ENCODE measurements at regions not wholly inside any gene's neighbourhood (a gene's known extent, or its start where the extent isn't known, plus 50 kb on each side); places are given as distances from the start of the nearest gene placed in this dataset.

DNA sequence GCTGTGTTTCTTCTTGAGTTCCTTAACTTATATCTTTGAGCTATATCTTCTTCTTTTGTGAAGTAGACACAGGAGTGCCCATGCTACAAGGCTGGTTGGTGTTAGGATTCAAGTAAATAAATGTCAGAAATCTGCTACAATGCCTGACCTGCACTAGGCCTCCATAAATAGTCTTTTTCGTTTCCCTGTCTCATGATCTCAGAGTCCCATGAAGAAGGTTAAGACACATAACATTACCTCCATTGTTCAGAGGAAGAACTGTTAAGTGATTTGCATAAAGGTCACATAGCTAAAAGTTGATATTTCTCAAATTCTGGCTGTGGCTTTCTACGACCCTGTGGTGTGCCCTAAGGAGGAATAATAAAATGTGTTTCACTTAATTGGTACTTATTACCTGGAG is 228.4 kb downstream of the KCNS3 start:
- TF ChIP-seq, protein P1, sequence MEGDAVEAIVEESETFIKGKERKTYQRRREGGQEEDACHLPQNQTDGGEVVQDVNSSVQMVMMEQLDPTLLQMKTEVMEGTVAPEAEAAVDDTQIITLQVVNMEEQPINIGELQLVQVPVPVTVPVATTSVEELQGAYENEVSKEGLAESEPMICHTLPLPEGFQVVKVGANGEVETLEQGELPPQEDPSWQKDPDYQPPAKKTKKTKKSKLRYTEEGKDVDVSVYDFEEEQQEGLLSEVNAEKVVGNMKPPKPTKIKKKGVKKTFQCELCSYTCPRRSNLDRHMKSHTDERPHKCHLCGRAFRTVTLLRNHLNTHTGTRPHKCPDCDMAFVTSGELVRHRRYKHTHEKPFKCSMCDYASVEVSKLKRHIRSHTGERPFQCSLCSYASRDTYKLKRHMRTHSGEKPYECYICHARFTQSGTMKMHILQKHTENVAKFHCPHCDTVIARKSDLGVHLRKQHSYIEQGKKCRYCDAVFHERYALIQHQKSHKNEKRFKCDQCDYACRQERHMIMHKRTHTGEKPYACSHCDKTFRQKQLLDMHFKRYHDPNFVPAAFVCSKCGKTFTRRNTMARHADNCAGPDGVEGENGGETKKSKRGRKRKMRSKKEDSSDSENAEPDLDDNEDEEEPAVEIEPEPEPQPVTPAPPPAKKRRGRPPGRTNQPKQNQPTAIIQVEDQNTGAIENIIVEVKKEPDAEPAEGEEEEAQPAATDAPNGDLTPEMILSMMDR (conservative IDR thresholded peaks at IDR 0.05; ENCODE audit: low read depth, low read length), result no peak
- TF ChIP-seq EZH2 (IDR thresholded peaks at IDR 0.05; ENCODE audit: borderline replicate concordance, low read depth, low read length, poor library complexity, severe bottlenecking), result no peak

Measured in A673 (cell line).